Left ventricle myocardium superior (tissue), 1 donor: ENCODE measurements at regions not wholly inside any gene's neighbourhood (a gene's known extent, or its start where the extent isn't known, plus 50 kb on each side); places are given as distances from the start of the nearest gene placed in this dataset.
A peak's percentile ranks its signal among the peaks of the same experiment; 100 is the strongest.
"Not testable (repeated sequence)": the region's sequence is repeated elsewhere in the genome, so short reads cannot be mapped to it uniquely, and the experiment has no call there.

ENCODE experiments used
- ATAC-seq: fragments of 200-7000 bp; cut with Tn5 transposase; one replicate; pipeline ENCODE4 v1.9.1; 2020; ENCODE audit warnings: mild to moderate bottlenecking, moderate library complexity
- DNase-seq: peaks from one replicate; pipeline ENCODE4 v3.0.0-alpha.2; 2020
- intact Hi-C: fragments of 100-400 bp; cut with micrococcal nuclease; formaldehyde crosslinking; loops from one replicate; pipeline ENCODE4 v1.11.0; 2022
- donor health status: DM: no; HTN: yes; CAD: no; lungs with severe emphysema.

DNA sequence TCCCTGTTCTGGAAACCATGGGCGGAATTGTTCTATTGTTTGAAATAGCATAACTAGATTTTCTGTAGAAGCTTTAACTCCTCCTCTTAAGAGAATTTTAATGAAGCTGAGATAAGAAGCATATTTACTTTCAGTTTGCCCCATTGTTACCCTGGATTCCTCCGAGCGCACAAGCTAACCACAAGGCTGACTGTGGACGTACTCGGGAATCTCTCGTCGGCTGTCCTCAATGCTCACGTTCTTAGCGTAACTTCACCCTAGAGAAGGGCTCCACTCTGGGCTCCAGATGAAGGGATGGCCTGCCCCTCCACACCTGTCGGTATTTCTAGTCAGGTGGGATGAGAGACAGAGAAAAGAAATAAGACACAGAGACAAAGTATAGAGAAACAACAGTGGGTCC is 76.7 kb upstream of the ZNF195 start:
- intact Hi-C loops, ATAC-seq, DNase-seq: not testable (repeated sequence)

DNA sequence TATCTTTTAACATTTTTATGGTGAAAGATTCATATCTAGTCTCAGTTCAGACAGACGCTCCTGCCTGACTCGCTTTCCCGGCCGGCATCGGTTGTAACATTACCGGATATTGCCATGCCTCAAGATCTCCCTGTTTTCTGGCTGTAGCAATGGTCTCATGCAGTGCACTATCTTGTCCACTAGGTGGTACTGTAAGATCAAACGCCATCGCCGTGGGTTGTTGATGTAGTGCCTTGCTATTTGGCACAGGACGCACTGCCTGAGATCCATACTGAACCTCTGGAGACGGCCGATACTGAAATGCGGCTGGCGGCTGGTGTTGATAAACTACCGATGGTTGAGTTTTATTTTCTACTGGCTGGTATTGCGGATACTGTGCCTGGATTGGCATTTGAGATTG is 75.9 kb upstream of the ZNF195 start:
- ATAC-seq, intact Hi-C loops: not testable (repeated sequence)
- DNase-seq, result peak; percentile 49

DNA sequence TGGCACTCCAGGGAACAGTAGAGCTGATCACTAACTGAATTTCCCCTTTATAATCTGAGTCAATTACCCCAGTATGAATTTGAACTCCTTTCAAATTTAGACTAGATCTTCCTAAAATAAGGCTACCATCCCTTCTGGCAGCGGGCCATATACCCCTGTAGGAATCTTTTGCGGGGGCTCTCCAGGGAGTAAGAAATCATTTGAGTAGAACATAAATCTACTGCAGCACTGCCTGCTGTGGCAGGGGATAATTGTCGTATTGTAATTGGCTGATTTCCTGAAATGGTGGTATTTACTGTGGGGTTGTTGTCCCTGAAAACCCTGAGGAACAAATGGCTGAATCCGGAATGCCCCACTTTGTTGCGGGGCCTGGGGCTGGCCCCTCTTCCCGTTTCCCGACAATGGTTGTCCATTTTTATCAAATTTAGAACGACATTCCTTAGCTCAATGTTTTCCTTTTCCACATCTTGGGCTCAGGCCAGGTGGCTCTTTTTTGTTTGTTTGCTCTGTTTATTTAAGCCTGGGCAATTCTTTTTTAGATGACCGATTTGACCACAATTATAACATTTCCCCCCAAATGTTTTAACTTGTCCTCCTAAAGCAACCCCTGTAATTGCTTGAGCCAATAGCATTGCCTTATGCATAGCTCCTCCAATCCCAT is 74.8 kb upstream of the ZNF195 start:
- intact Hi-C loops, ATAC-seq: not testable (repeated sequence)

DNA sequence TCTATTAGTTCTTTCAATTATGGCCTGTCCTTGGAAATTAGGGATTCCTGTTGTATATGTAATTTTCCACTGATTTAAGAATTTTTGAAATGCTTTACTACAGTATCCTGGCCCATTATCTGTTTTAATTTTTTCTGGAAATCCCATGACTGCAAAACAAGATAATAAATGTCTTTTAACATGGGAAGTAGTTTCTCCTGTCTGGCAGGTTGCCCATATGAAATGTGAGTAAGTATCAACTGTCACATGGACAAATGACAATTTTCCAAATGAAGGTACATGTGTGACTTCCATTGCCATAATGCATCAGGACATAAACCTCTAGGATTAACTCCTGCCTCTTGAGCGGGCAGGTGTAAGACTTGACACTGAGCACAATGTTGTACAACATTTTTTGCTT is 71.9 kb upstream of the ZNF195 start:
- intact Hi-C loops, DNase-seq, ATAC-seq: not testable (repeated sequence)

More for the DNA sequence above, 74.8 kb upstream of the ZNF195 start:
- DNase-seq, result not testable (repeated sequence)

DNA sequence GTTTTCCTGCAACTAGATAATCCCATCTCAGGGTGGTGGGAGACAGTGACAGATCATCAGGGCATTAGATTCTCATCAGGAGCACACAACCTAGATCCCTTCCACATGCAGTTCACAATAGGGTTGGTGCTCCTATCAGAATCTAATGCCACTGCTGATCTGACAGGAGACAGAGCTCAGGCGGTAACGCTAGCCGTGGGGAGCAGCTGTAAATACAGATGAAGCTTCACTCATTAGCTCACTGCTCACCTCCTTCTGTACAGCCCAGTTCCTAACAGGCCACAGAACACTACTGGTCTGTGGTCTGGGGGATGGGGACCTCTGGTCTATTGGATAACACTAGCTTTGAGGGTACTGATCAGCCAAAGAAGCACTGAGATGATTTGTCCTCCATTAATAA is 66.6 kb upstream of the ZNF195 start:
- ATAC-seq, intact Hi-C loops, DNase-seq: not testable (repeated sequence)

DNA sequence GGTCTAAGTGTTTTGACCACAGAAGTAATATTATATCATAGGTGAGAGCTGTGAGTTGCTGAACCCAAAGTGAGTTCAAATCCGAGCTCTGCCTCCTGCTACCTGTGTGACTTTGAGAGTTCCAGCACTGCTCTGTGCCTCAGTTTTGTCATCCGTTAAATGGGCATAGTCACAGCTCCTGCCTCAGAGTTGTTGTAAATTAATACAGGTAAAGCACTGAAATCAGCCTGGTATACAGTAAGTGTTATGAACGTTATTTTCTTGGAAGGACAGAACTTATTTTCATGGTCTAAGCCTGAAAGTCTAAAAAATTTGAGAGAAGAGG is 65.4 kb upstream of the ZNF195 start:
- intact Hi-C loops, ATAC-seq, DNase-seq: not testable (repeated sequence)

DNA sequence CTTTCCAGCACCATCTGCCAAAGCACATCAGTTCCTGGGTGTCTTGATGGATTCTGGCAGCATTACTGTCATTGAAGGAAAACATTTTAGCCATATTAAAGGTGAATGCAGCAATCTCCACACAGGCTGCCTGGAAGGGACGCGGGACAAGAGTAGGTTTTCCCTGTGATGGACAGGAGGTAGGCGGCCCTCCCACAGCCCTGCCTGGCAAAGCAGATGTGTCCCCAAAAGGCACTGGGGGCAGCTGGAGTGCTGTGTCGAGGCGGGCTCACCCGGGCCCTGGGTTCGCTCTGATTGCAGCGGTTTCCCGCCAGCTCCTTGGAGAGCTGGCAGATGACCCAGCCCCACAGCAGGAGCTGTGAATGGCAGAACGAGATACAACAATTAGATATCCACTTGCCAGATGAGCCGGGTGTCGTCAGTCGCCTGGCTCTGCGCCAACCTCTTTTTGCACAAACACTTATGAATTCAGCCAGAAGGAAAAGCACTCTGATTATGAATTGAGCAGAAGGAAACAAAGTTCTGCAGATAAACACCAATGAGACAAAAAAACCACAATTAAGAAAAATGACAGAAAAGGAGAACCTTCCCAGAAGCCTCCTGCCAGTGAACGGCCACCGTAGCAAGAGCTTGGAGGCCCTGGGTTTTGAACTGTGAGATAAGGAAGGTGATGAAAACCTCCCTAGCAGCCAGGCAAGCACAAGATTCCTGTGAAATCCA is 64.9 kb upstream of the ZNF195 start:
- intact Hi-C loops, ATAC-seq, DNase-seq: not testable (repeated sequence)

DNA sequence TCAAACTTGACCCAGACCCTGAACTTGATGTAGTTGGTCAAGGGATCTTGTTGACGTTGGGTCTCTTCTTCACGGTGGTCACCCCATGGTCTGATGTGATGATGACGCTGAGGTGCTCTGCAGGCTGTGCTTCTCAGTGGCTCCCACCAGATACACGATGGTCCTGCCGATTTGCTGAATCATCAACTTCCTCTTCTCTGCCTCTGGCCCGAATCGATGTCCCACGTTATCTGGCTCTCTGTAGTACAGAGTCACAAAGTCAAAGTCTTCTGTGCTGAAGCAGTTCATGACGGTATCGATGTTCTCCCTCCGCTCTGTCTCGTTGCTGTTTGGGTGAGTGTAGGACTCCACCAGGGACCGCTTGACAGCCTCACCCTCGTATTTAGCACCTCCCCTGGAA is 58.5 kb upstream of the ZNF195 start:
- DNase-seq, intact Hi-C loops, ATAC-seq: not testable (repeated sequence)

DNA sequence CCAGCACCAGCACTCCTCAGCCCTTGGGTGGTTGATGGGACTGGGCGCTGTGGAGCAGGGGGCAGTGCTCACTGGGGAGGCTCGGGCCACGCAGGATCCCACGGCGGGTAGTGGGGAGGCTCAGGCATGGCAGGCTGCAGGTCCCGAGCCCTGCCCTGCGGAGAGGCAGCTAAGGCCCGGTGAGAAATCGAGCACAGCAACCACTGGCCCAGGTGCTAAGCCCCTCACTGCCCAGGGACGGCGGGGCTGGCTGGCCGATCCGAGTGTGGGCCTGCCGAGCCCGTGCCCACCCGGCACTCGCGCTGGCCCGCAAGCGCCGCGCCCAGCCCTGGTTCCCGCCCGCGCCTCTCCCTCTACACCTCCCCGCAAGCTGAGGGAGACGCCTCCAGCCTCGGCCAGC is 56.0 kb upstream of the ZNF195 start:
- ATAC-seq (no peak), DNase-seq (no peak)
- intact Hi-C loops, result no loop called here

DNA sequence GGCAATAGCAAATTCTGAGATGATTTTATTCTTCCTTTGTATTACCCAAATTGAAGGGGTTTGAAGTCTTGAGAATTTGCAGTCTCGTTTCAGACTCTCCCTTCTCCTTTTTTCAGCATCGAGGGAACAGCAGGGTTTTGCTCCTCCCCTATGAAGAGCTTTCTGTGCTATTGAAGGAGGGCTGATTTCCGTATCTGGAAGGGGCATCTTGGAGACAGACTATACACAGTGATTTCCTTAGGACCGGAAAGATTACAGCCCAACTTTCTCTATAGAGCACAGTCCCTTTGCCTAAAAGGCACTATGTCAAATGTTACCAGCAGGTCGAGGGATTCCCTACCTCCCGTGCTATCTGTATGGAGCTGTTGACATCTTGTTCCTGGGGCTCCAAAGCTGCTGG is 50.2 kb upstream of the ZNF195 start:
- intact Hi-C loops, DNase-seq, ATAC-seq: not testable (repeated sequence)
